Choroid plexus epithelial cell (primary cell): ENCODE measurements at regions not wholly inside any gene's neighbourhood (a gene's known extent, or its start where the extent isn't known, plus 50 kb on each side); places are given as distances from the start of the nearest gene placed in this dataset.
A peak's percentile ranks its signal among the peaks of the same experiment; 100 is the strongest.

Experiments used
- DNase-seq: peaks from one replicate; pipeline ENCODE4 v3.0.0-alpha.2; 2010; ENCODE audit warnings: low read depth
- H3K4me3 ChIP-seq: 2 replicates; pipeline ENCODE4 v1.5.1; 2011; ENCODE audit warnings: low read depth, mild to moderate bottlenecking, control low read depth, low read length, moderate library complexity
- CTCF ChIP-seq: conservative IDR thresholded peaks from 2 replicates; pipeline ENCODE4 v1.5.1; 2011; ENCODE audit warnings: low read depth, mild to moderate bottlenecking, control low read depth, inconsistent platforms, low read length, moderate library complexity

GRCh38 chr14:49310298-49310697, 275.9 kb downstream of the RPS29 start:
- DNase-seq: no peak

GRCh38 chr14:49306152-49306751, 279.9 kb downstream of the RPS29 start:
- peak; percentile 34 for TF ChIP-seq CTCF
- no peak overlapping the region for H3K4me3 ChIP-seq
- DNase-seq: peak; percentile 13

More at GRCh38 chr14:49310298-49310697, 275.9 kb downstream of the RPS29 start:
- H3K4me3 ChIP-seq: no peak overlapping the region
- no peak for TF ChIP-seq CTCF

- peak; percentile 21 for DNase-seq
- no peak for TF ChIP-seq CTCF
Measured at GRCh38 chr14:49303946-49304516, 282.1 kb downstream of the RPS29 start.

GRCh38 chr14:49297102-49297501, 289.1 kb downstream of the RPS29 start:
- no peak overlapping the region for H3K4me3 ChIP-seq
- TF ChIP-seq CTCF: no peak
- DNase-seq: no peak

More at GRCh38 chr14:49303946-49304516, 282.1 kb downstream of the RPS29 start:
- H3K4me3 ChIP-seq: no peak overlapping the region

DNA sequence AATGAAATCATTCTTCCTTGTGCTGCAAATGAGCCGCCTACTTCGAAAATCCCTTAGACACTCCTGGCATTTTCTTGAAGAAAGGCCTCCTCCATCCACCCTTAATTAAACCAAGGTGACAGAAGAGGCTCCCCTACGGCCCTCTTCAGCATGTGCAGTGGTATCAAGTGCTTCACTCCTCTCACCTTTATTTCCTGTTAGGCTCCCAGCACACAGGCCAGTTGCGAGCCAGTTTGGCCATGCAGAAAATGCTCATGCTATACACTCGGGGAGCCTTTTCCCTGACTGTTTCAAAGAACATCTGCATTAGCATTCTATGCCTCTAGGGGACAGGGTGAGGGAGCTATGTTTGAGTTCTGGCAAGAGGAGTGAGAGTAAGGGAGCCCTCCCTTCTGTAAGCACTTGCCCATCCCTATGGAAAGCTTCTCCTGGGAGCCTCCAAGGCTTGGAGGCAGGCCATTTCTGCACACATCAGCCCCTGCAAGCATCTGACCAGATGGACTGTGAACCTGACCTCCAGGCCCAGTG, 291.5 kb downstream of the RPS29 start:
- no peak for TF ChIP-seq CTCF
- H3K4me3 ChIP-seq: no peak overlapping the region
- DNase-seq: no peak

DNA sequence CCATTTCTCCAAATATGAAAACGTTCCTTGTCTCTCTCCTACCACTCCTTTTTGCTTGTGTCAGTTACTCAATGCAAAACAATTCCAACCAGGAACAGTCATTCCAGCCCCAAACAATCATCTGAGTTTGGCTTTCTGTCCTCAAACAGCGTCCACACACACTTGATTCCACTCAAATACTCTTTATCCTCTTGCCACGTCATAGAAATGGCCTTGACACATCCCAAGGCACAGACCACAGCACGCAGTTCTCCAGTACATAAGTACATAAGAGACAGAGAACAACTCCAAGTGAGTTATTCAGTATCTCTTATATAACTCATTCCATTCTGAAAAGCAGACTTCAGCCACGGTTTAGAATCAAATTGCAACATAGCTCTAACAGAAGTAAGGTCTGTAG, 299.2 kb downstream of the RPS29 start:
- no peak overlapping the region for H3K4me3 ChIP-seq
- no peak for TF ChIP-seq CTCF
- no peak for DNase-seq
